Hepatic stellate cell (primary cell): ENCODE measurements at regions not wholly inside any gene's neighbourhood (a gene's known extent, or its start where the extent isn't known, plus 50 kb on each side); places are given as distances from the start of the nearest gene placed in this dataset.
"Not testable (repeated sequence)": the region's sequence is repeated elsewhere in the genome, so short reads cannot be mapped to it uniquely, and the experiment has no call there.

Experiments used
- DNase-seq: peaks from one replicate; pipeline ENCODE4 v3.0.0; 2011; ENCODE audit warnings: low spot score

- no peak for DNase-seq
Observed at GRCh38 chr13:85216576-85216975, 582.6 kb downstream of the SLITRK6 start.

GRCh38 chr13:85212692-85213091, 586.5 kb downstream of the SLITRK6 start:
- no peak for DNase-seq

GRCh38 chr13:85204668-85205344, 594.4 kb downstream of the SLITRK6 start:
- no peak for DNase-seq

- DNase-seq = no peak
Observed at GRCh38 chr13:85197431-85197830, 601.8 kb downstream of the SLITRK6 start.

GRCh38 chr13:85194482-85194881, 604.7 kb downstream of the SLITRK6 start:
- DNase-seq = no peak

- no peak for DNase-seq
Observed at GRCh38 chr13:85191996-85192718, 607.1 kb downstream of the SLITRK6 start.

- DNase-seq = no peak
Observed at GRCh38 chr13:85186356-85187045, 612.7 kb downstream of the SLITRK6 start.

GRCh38 chr13:85174291-85174690, 624.9 kb downstream of the SLITRK6 start:
- DNase-seq = no peak

GRCh38 chr13:85170372-85170771, 628.8 kb downstream of the SLITRK6 start:
- no peak for DNase-seq

GRCh38 chr13:85166891-85167290, 632.3 kb downstream of the SLITRK6 start:
- DNase-seq = no peak

GRCh38 chr13:85163063-85163462, 636.2 kb downstream of the SLITRK6 start:
- no peak for DNase-seq

- DNase-seq = no peak
Observed at GRCh38 chr13:85148009-85148408, 651.2 kb downstream of the SLITRK6 start.

GRCh38 chr13:85142351-85142927, 656.8 kb downstream of the SLITRK6 start:
- no peak for DNase-seq

GRCh38 chr13:85141401-85141800, 657.8 kb downstream of the SLITRK6 start:
- no peak for DNase-seq

GRCh38 chr13:85140192-85140591, 659.0 kb downstream of the SLITRK6 start:
- DNase-seq = no peak

GRCh38 chr13:85137516-85137915, 661.7 kb downstream of the SLITRK6 start:
- DNase-seq = no peak

- DNase-seq = no peak
Observed at GRCh38 chr13:85132986-85133385, 666.2 kb downstream of the SLITRK6 start.

GRCh38 chr13:85123501-85123900, 675.7 kb downstream of the SLITRK6 start:
- DNase-seq = not testable (repeated sequence)

GRCh38 chr13:85108356-85108755, 690.9 kb downstream of the SLITRK6 start:
- no peak for DNase-seq

GRCh38 chr13:85099245-85099644, 700.0 kb downstream of the SLITRK6 start:
- no peak for DNase-seq

- DNase-seq = no peak
Observed at GRCh38 chr13:85095418-85096272, 703.6 kb downstream of the SLITRK6 start.

GRCh38 chr13:85093808-85094207, 705.4 kb downstream of the SLITRK6 start:
- no peak for DNase-seq
